Ascending aorta (tissue), 2 donors: ENCODE measurements at regions not wholly inside any gene's neighbourhood (a gene's known extent, or its start where the extent isn't known, plus 50 kb on each side); places are given as distances from the start of the nearest gene placed in this dataset.
"Not testable (repeated sequence)": the region's sequence is repeated elsewhere in the genome, so short reads cannot be mapped to it uniquely, and the experiment has no call there.

Experiments
- DNase-seq, 2 donors: peaks; one replicate each; pipeline ENCODE4 v3.0.0-alpha.2; 2019; ENCODE audit warnings: low spot score in 2 of 2
- H3K27ac ChIP-seq, 2 donors: fragments of 200-600 bp; sonication (generic); one replicate each; pipeline ENCODE4 v1.5.1; 2016 to 2017; ENCODE audit warnings: mild to moderate bottlenecking in 1 of 2
- H3K27me3 ChIP-seq: fragments of 200-600 bp; sonication (generic); one replicate; pipeline ENCODE4 v1.5.1; 2017
- H3K36me3 ChIP-seq, 2 donors: fragments of 200-600 bp; sonication (generic); one replicate each; pipeline ENCODE4 v1.5.1; 2016
- H3K4me1 ChIP-seq, 2 donors: fragments of 200-600 bp; sonication (generic); one replicate each; pipeline ENCODE4 v1.5.1; 2016 to 2017; ENCODE audit warnings: mild to moderate bottlenecking in 1 of 2
- H3K4me3 ChIP-seq, 2 donors: fragments of 200-600 bp; sonication (generic); one replicate each; pipeline ENCODE4 v1.5.1; 2016 to 2017; ENCODE audit warnings: mild to moderate bottlenecking in 1 of 2
- H3K9me3 ChIP-seq, 2 donors: fragments of 200-600 bp; sonication (generic); one replicate each; pipeline ENCODE4 v1.5.1; 2016
- CTCF ChIP-seq, 3 experiments: fragments of 200-600 bp in 2 of 3; fragments of 450-650 bp in 1 of 3; sonication (generic) in 2 of 3; IDR thresholded peaks; one replicate each; pipeline ENCODE4 v1.5.1; 2016 to 2019; ENCODE audit warnings: antibody characterized with exemption in 3 of 3, mild to moderate bottlenecking in 1 of 3, moderate library complexity in 1 of 3
- intact Hi-C: fragments of 100-400 bp; cut with DNase I; formaldehyde crosslinking; loops from one replicate; pipeline ENCODE4 v1.15.1; 2023

DNA sequence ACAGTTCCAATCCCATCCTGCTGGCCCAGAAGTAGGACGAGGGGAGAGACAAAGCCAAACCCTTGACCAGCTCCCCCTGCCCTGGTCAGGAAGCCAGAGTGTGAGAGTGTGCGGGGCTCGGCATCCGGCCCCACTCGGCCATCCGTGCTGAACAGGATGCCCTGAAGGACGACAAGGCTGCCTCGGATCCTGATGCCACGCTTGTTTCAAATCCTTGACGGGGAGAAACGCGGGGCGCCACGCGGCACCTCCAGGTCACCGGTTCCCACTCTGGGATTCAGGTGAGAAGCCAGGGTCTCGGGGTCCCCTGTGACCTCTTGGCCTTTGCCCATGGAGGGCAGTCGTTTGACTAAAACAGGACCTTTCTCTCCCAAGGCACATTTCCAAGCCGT is 167.8 kb downstream of the BRD1 start:
- TF ChIP-seq CTCF (IDR thresholded peaks at IDR 0.05) = no peak
- intact Hi-C loops = no loop called here
- no peaks in the 10 kb centered on the region for H3K27me3 ChIP-seq

DNA sequence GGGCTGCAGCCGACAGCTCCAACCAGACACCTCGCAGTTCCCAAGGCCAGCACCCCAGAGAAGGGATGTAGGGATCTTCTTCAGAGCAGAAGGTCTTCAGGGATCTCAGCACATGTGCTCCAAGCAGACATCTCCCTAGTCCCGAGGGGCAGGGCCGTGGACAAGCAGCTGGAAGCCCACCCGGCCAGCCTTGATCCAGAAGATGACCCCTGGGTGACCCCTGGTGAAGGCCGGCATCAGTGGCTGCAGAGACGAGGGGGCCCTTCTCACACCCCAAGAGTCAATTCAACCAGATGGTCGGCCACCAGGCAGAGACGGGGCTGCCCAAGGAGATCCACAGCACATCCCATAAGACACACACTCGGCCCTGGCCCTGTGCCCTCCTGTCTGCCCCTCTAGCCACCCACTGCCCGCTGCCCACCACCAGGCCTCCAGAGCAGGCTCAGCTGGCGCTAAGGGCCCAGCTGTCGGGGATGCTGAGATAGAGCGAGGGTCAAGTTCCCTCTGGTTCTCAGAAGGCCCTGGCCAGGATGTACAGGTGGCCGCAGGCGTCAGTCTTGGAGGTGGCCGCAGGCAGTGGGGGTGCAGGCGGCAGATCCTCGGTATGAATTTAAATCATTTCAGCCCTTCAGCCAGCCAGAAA is 168.3 kb downstream of the BRD1 start:
- Histone ChIP-seq H3K27me3 (no peaks in the 10 kb centered on the region), H3K36me3 (no peaks in the 10 kb centered on the region), H3K9me3 (no peaks in the 10 kb centered on the region), H3K4me1 (no peaks in the 10 kb centered on the region), H3K27ac (no peak overlapping the region), H3K4me3 (no peak overlapping the region)
- intact Hi-C loops = no loop called here
- no peak for TF ChIP-seq CTCF (IDR thresholded peaks at IDR 0.05)
- DNase-seq = peak; percentile 7 to 59

More for the DNA sequence above, 167.8 kb downstream of the BRD1 start:
- DNase-seq = peak; percentile 5 to 46
- Histone ChIP-seq H3K36me3 (no peaks in the 10 kb centered on the region), H3K27ac (no peak overlapping the region), H3K4me3 (no peak overlapping the region), H3K4me1 (no peaks in the 10 kb centered on the region), H3K9me3 (no peaks in the 10 kb centered on the region)

GRCh38 chr22:49658902-49659280 is 168.8 kb downstream of the BRD1 start:
- TF ChIP-seq CTCF (IDR thresholded peaks at IDR 0.05) = no peak
- DNase-seq = peak in 1 of 2 donors; percentile 34
- no peaks in the 10 kb centered on the region for H3K36me3 ChIP-seq

DNA sequence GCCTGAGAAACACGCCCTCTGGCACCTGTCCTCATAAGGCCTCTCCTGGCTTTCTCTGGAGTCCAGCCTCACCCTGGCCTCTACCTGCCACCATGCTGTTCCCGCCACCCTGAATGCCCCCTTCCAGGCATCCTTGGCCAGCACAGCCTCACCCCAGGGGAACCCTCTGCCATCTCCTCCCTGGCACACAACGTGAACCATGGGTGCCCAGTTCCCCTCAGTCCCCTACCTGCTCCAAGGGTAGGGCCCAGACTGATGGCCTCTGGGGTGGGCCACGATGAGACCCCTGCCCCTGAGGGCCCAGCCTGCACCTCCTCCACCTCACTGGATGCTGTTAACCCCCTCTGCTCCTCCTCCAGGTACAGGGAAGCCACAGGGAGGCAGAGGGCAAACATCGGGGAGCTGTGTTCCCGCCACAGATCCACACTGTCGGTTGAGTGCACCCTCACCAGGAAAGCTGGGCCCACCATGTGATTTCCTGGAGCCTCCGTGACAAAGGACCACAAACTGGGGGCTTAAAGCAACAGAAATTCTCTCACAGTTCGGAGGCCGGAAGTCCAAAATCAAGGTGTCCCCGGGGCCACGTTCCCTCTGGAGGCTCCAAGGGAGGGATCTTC is 169.6 kb downstream of the BRD1 start:
- H3K4me3 ChIP-seq = no peak overlapping the region

More at GRCh38 chr22:49658902-49659280, 168.8 kb downstream of the BRD1 start:
- Histone ChIP-seq H3K27ac (no peak overlapping the region), H3K4me1 (no peaks in the 10 kb centered on the region), H3K4me3 (no peak overlapping the region), H3K9me3 (no peaks in the 10 kb centered on the region), H3K27me3 (no peaks in the 10 kb centered on the region)
- intact Hi-C loops = no loop called here

GRCh38 chr22:49657275-49657973 is 170.2 kb downstream of the BRD1 start:
- Histone ChIP-seq H3K27ac (no peak overlapping the region), H3K4me3 (peak overlapping the region; percentile 40 to 63), H3K27me3 (no peaks in the 10 kb centered on the region), H3K9me3 (no peaks in the 10 kb centered on the region), H3K4me1 (no peaks in the 10 kb centered on the region), H3K36me3 (no peaks in the 10 kb centered on the region)
- peak in 1 of 2 donors; percentile 78 for DNase-seq
- intact Hi-C loops = no loop called here
- no peak for TF ChIP-seq CTCF (IDR thresholded peaks at IDR 0.05)

More for the DNA sequence above, 169.6 kb downstream of the BRD1 start:
- no peak for TF ChIP-seq CTCF (IDR thresholded peaks at IDR 0.05)
- intact Hi-C loops = no loop called here
- H3K4me1 ChIP-seq = no peaks in the 10 kb centered on the region
- H3K9me3 ChIP-seq = no peaks in the 10 kb centered on the region
- H3K27me3 ChIP-seq = no peaks in the 10 kb centered on the region
- no peak overlapping the region for H3K27ac ChIP-seq
- no peaks in the 10 kb centered on the region for H3K36me3 ChIP-seq
- no peak for DNase-seq

DNA sequence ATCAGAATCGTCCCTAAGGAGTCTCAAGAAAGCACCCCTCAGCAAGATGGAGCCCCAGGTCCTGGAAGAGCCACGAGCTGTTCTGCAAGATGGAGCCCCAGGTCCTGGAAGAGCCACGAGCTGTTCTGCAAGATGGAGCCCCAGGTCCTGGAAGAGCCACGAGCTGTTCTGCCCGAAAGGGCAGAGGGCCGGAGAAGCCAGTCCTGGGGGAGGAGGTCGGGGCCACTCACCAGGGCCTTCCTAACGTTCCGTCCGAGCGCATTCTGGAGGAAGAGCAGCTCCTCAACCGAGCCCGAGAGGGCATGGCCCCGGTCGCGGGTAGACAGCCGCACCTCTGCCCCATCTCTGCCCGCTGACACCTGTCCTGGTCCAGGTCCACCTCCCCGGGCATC is 170.8 kb downstream of the BRD1 start:
- intact Hi-C loops, H3K27ac ChIP-seq, H3K36me3 ChIP-seq, H3K4me1 ChIP-seq, DNase-seq, H3K9me3 ChIP-seq, H3K27me3 ChIP-seq: not testable (repeated sequence)
- H3K4me3 ChIP-seq = peak overlapping the region; percentile 40 to 63
